SK-N-SH (cell line): ENCODE measurements at regions not wholly inside any gene's neighbourhood (a gene's known extent, or its start where the extent isn't known, plus 50 kb on each side); places are given as distances from the start of the nearest gene placed in this dataset.

Source experiments
- ELF1 ChIP-seq: IDR thresholded peaks from 2 replicates; pipeline ENCODE4 v1.4.0; 2012
- EP300 ChIP-seq, 2 experiments: IDR thresholded peaks; 2 replicates each; pipeline versions ENCODE4 v1.4.0 to v1.6.1; 2012; ENCODE audit warnings: borderline replicate concordance in 1 of 2, low read depth in 1 of 2, low read length in 1 of 2
- EZH2phosphoT487 ChIP-seq: fragments of 200-600 bp; sonication (generic); IDR thresholded peaks from 2 replicates; pipeline ENCODE4 v1.6.1; 2017; ENCODE audit warnings: low read depth, mixed run types, mild to moderate bottlenecking, antibody characterized with exemption, moderate library complexity, borderline replicate concordance
- FOXM1 ChIP-seq: IDR thresholded peaks from 2 replicates; pipeline ENCODE4 v1.4.0; 2012; ENCODE audit warnings: low read depth, mild to moderate bottlenecking
- POLR2AphosphoS5 ChIP-seq: IDR thresholded peaks from 2 replicates; pipeline ENCODE4 v1.6.1; 2012; ENCODE audit warnings: low read depth, low read length
- RFX5 ChIP-seq: IDR thresholded peaks from 2 replicates; pipeline ENCODE4 v1.6.1; 2012; ENCODE audit warnings: mild to moderate bottlenecking, improper control_type of control experiment, low read length
- TF ChIP-seq, protein P1 (sequence below): IDR thresholded peaks from 2 replicates; pipeline ENCODE4 v1.4.0; 2012; ENCODE audit warnings: low read depth, borderline replicate concordance
- TF ChIP-seq, protein P2 (sequence below): fragments of 200-600 bp; sonication (generic); IDR thresholded peaks from 2 replicates; pipeline ENCODE4 v1.6.1; 2017; ENCODE audit warnings: antibody characterized with exemption, mild to moderate bottlenecking, moderate library complexity
- TF ChIP-seq, protein P3 (sequence below): IDR thresholded peaks from 2 replicates; pipeline ENCODE4; 2012
- TF ChIP-seq, protein P4 (sequence below): IDR thresholded peaks from 2 replicates; pipeline ENCODE4 v1.4.0; 2012; ENCODE audit warnings: low read depth, borderline replicate concordance

DNA sequence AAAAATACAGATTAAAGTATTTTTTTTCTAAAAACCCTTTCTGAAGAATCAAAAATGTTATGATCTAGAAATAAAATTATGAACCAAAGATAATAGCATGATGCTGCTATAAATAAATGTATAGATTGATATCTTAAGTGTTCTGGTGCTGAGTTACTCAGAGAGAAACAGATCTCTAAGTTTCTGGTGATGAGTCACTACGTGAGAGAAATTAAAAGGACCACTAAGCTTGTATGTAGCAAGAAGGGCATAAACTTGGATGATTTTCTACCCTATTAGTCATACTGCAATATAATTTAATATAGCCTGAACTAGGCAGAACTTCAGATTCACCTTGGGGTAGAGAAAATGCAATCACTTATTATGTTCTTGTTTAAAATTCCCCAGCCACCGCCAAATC is 514.8 kb downstream of the AMY1C start:
- TF ChIP-seq POLR2AphosphoS5, result no peak
- no peak for TF ChIP-seq ELF1
- TF ChIP-seq, protein P1, sequence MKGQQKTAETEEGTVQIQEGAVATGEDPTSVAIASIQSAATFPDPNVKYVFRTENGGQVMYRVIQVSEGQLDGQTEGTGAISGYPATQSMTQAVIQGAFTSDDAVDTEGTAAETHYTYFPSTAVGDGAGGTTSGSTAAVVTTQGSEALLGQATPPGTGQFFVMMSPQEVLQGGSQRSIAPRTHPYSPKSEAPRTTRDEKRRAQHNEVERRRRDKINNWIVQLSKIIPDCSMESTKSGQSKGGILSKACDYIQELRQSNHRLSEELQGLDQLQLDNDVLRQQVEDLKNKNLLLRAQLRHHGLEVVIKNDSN, result no peak
- no peak for TF ChIP-seq EP300 (IDR thresholded peaks at IDR 0.05; ENCODE audit: borderline replicate concordance in 1 of 2, low read depth in 1 of 2, low read length in 1 of 2)
- TF ChIP-seq EZH2phosphoT487, result no peak
- TF ChIP-seq, protein P2, sequence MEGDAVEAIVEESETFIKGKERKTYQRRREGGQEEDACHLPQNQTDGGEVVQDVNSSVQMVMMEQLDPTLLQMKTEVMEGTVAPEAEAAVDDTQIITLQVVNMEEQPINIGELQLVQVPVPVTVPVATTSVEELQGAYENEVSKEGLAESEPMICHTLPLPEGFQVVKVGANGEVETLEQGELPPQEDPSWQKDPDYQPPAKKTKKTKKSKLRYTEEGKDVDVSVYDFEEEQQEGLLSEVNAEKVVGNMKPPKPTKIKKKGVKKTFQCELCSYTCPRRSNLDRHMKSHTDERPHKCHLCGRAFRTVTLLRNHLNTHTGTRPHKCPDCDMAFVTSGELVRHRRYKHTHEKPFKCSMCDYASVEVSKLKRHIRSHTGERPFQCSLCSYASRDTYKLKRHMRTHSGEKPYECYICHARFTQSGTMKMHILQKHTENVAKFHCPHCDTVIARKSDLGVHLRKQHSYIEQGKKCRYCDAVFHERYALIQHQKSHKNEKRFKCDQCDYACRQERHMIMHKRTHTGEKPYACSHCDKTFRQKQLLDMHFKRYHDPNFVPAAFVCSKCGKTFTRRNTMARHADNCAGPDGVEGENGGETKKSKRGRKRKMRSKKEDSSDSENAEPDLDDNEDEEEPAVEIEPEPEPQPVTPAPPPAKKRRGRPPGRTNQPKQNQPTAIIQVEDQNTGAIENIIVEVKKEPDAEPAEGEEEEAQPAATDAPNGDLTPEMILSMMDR, result no peak
- TF ChIP-seq, protein P3, sequence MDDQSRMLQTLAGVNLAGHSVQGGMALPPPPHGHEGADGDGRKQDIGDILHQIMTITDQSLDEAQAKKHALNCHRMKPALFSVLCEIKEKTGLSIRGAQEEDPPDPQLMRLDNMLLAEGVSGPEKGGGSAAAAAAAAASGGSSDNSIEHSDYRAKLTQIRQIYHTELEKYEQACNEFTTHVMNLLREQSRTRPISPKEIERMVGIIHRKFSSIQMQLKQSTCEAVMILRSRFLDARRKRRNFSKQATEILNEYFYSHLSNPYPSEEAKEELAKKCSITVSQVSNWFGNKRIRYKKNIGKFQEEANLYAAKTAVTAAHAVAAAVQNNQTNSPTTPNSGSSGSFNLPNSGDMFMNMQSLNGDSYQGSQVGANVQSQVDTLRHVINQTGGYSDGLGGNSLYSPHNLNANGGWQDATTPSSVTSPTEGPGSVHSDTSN, result no peak
- TF ChIP-seq RFX5, result no peak
- TF ChIP-seq FOXM1, result no peak
- TF ChIP-seq, protein P4, sequence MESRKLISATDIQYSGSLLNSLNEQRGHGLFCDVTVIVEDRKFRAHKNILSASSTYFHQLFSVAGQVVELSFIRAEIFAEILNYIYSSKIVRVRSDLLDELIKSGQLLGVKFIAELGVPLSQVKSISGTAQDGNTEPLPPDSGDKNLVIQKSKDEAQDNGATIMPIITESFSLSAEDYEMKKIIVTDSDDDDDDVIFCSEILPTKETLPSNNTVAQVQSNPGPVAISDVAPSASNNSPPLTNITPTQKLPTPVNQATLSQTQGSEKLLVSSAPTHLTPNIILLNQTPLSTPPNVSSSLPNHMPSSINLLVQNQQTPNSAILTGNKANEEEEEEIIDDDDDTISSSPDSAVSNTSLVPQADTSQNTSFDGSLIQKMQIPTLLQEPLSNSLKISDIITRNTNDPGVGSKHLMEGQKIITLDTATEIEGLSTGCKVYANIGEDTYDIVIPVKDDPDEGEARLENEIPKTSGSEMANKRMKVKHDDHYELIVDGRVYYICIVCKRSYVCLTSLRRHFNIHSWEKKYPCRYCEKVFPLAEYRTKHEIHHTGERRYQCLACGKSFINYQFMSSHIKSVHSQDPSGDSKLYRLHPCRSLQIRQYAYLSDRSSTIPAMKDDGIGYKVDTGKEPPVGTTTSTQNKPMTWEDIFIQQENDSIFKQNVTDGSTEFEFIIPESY, result no peak
